ENCODE measurements at regions not wholly inside any gene's neighbourhood (a gene's known extent, or its start where the extent isn't known, plus 50 kb on each side); places are given as distances from the start of the nearest gene placed in this dataset.
"Not testable (repeated sequence)": the region's sequence is repeated elsewhere in the genome, so short reads cannot be mapped to it uniquely, and the experiment has no call there.

GRCh38 chr10:9023206-9023605 lies 968.7 kb downstream of the GATA3 start:
- Mint-ChIP-seq H3K4me3 (no peak overlapping the region), H3K36me3 (ENCODE audit: low read depth) (peaks cover 6% of the 10 kb centered on the region), H3K27ac (peak overlapping the region; percentile 93), H3K27me3 (no peaks in the 10 kb centered on the region), H3K9me3 (no peaks in the 10 kb centered on the region), H3K4me1 (ENCODE audit: low read depth) (peaks cover 86% of the 10 kb centered on the region)

- peaks cover 85% of the 10 kb centered on the region for H3K4me1 Mint-ChIP-seq (ENCODE audit: low read depth)
Observed at GRCh38 chr10:9024210-9024609, 969.7 kb downstream of the GATA3 start.

GRCh38 chr10:9028231-9028630 lies 973.7 kb downstream of the GATA3 start:
- Mint-ChIP-seq H3K4me3 (no peak overlapping the region), H3K27me3 (no peaks in the 10 kb centered on the region), H3K36me3 (ENCODE audit: low read depth) (peaks cover 12% of the 10 kb centered on the region), H3K27ac (peak overlapping the region; percentile 92), H3K4me1 (ENCODE audit: low read depth) (peaks cover 92% of the 10 kb centered on the region), H3K9me3 (peaks cover 4% of the 10 kb centered on the region)

More at GRCh38 chr10:9024210-9024609, 969.7 kb downstream of the GATA3 start:
- Mint-ChIP-seq H3K36me3 (ENCODE audit: low read depth) (peaks cover 3% of the 10 kb centered on the region), H3K27me3 (no peaks in the 10 kb centered on the region), H3K4me3 (peak overlapping the region; percentile 40), H3K9me3 (no peaks in the 10 kb centered on the region), H3K27ac (peak overlapping the region; percentile 93)

DNA sequence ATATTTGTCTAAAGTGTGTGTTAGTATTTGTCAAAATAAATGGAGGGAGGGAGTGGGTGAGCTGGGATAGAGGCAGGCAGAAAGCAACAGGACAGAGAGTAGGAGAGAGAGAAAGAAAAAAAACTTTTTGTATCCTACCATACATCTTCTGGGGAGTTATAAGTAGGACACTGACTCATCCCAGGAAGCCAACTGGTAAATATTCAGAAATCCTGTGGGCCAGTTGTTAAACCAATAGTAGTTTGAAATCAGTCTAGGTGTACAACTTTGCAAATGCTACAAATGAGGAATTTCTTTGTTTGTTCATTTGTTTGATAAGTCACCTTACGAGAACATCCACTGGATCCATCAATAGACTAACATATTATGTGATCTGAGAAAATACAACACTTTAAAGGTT lies 980.9 kb downstream of the GATA3 start:
- Mint-ChIP-seq H3K4me3 (no peak overlapping the region), H3K9me3 (peaks cover 18% of the 10 kb centered on the region), H3K27me3 (no peaks in the 10 kb centered on the region), H3K4me1 (ENCODE audit: low read depth) (peaks cover 46% of the 10 kb centered on the region), H3K27ac (no peak overlapping the region), H3K36me3 (ENCODE audit: low read depth) (peaks cover 20% of the 10 kb centered on the region)

- Mint-ChIP-seq H3K36me3 (ENCODE audit: low read depth) (peaks cover 18% of the 10 kb centered on the region), H3K4me1 (ENCODE audit: low read depth) (peaks cover 32% of the 10 kb centered on the region), H3K27ac (no peak overlapping the region), H3K27me3 (no peaks in the 10 kb centered on the region), H3K4me3 (no peak overlapping the region), H3K9me3 (peaks cover 16% of the 10 kb centered on the region)
Observed at GRCh38 chr10:9036711-9037204, 982.3 kb downstream of the GATA3 start.

- H3K27me3 Mint-ChIP-seq: peaks cover 3% of the 10 kb centered on the region
- H3K27ac Mint-ChIP-seq: no peak overlapping the region
- no peak overlapping the region for H3K4me3 Mint-ChIP-seq
- H3K4me1 Mint-ChIP-seq (ENCODE audit: low read depth): peaks cover 19% of the 10 kb centered on the region
- H3K9me3 Mint-ChIP-seq: peaks cover 14% of the 10 kb centered on the region
- peaks cover 11% of the 10 kb centered on the region for H3K36me3 Mint-ChIP-seq (ENCODE audit: low read depth)
Observed at GRCh38 chr10:9038146-9038714, 983.7 kb downstream of the GATA3 start.

DNA sequence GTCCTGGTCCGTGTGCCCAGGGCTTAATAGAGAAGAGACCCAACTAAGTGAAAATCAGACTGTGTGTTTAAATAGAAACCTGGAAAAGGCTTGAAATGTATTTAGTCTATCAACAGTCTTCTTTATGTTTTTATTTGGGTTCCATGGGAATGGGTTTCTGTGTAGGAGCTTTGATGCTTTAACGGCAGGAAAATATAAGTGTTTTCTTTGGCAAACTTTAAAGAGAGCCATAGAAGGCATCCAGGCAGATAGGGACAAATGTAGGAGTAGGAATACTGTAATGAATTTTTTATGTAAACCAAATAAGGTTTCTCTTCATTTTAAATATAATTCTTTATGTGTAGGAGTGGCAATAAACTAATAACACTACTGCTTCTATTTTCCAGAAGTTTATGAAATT lies 989.0 kb downstream of the GATA3 start:
- peaks cover 7% of the 10 kb centered on the region for H3K9me3 Mint-ChIP-seq

GRCh38 chr10:9045311-9045710 lies 990.8 kb downstream of the GATA3 start:
- Mint-ChIP-seq H3K4me3 (no peak overlapping the region), H3K27me3 (peaks cover 3% of the 10 kb centered on the region), H3K9me3 (peaks cover 18% of the 10 kb centered on the region)

More for the DNA sequence above, 989.0 kb downstream of the GATA3 start:
- Mint-ChIP-seq H3K27me3 (peaks cover 3% of the 10 kb centered on the region), H3K36me3 (ENCODE audit: low read depth) (peaks cover 9% of the 10 kb centered on the region), H3K4me1 (ENCODE audit: low read depth) (peaks cover 2% of the 10 kb centered on the region), H3K4me3 (no peak overlapping the region), H3K27ac (no peak overlapping the region)

GRCh38 chr10:9051328-9051974 lies 997.0 kb downstream of the GATA3 start:
- Mint-ChIP-seq H3K9me3 (peaks cover 20% of the 10 kb centered on the region), H3K4me3 (no peak overlapping the region), H3K27ac (peak overlapping the region; percentile 39), H3K36me3 (ENCODE audit: low read depth) (peaks cover 6% of the 10 kb centered on the region), H3K4me1 (ENCODE audit: low read depth) (peaks cover 39% of the 10 kb centered on the region), H3K27me3 (no peaks in the 10 kb centered on the region)

More at GRCh38 chr10:9045311-9045710, 990.8 kb downstream of the GATA3 start:
- Mint-ChIP-seq H3K27ac (no peak overlapping the region), H3K36me3 (ENCODE audit: low read depth) (peaks cover 9% of the 10 kb centered on the region), H3K4me1 (ENCODE audit: low read depth) (peaks cover 7% of the 10 kb centered on the region)

DNA sequence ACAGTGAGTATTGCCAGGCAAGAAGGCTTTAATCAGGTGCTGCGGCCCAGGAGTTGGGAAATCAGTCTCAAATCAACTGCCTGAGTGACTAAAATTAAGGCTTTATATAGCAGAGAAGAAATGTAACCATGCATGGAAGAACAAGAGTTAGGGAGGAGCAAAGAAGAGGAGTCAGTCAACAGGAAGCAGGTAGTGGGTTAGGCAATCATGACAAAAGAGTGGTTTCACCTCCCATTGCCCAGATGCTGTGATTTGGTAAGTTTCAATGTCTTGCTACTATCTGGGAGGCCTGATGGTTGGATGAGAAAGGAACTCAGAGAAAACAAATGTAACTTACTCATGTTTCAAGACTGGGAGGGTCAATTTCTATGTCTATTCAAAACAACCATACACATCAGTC lies 998.3 kb downstream of the GATA3 start:
- peaks cover 24% of the 10 kb centered on the region for H3K9me3 Mint-ChIP-seq
- no peaks in the 10 kb centered on the region for H3K27me3 Mint-ChIP-seq
- H3K4me1 Mint-ChIP-seq (ENCODE audit: low read depth): peaks cover 39% of the 10 kb centered on the region
- no peak overlapping the region for H3K27ac Mint-ChIP-seq
- H3K4me3 Mint-ChIP-seq: no peak overlapping the region
- peaks cover 12% of the 10 kb centered on the region for H3K36me3 Mint-ChIP-seq (ENCODE audit: low read depth)

GRCh38 chr10:9056521-9056920 lies 1002.0 kb downstream of the GATA3 start:
- peaks cover 13% of the 10 kb centered on the region for H3K9me3 Mint-ChIP-seq
- no peak overlapping the region for H3K4me3 Mint-ChIP-seq
- no peaks in the 10 kb centered on the region for H3K27me3 Mint-ChIP-seq
- H3K36me3 Mint-ChIP-seq (ENCODE audit: low read depth): peaks cover 12% of the 10 kb centered on the region
- no peak overlapping the region for H3K27ac Mint-ChIP-seq
- peaks cover 37% of the 10 kb centered on the region for H3K4me1 Mint-ChIP-seq (ENCODE audit: low read depth)

GRCh38 chr10:9057293-9057692 lies 1002.8 kb downstream of the GATA3 start:
- H3K9me3 Mint-ChIP-seq: peaks cover 13% of the 10 kb centered on the region
- peaks cover 32% of the 10 kb centered on the region for H3K4me1 Mint-ChIP-seq (ENCODE audit: low read depth)
- not testable (repeated sequence) for H3K4me3 Mint-ChIP-seq, H3K27ac Mint-ChIP-seq, H3K27me3 Mint-ChIP-seq
- peaks cover 12% of the 10 kb centered on the region for H3K36me3 Mint-ChIP-seq (ENCODE audit: low read depth)

DNA sequence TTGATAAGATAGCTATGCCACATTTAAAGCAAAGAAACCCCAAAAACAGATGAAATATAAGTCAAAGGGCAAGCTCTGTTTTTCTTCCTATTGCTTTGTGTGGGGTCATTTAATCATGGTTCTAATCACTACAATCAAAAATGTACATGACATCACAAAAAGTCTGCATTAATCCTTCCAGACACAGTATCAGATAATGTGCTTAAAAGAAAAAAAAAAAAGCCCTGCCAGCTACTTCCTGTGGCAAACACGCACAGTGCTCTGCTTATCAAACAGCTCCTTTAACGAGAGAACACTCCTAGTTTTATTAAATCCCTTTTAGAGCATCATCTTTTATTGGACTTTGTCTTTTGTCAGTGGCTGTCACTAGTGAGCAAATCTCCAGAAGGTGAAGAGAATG lies 1005.8 kb downstream of the GATA3 start:
- peak overlapping the region; percentile 26 for H3K4me3 Mint-ChIP-seq
- H3K27me3 Mint-ChIP-seq: no peaks in the 10 kb centered on the region
- peaks cover 7% of the 10 kb centered on the region for H3K36me3 Mint-ChIP-seq (ENCODE audit: low read depth)
- H3K9me3 Mint-ChIP-seq: peaks cover 4% of the 10 kb centered on the region
- peaks cover 22% of the 10 kb centered on the region for H3K4me1 Mint-ChIP-seq (ENCODE audit: low read depth)
- H3K27ac Mint-ChIP-seq: peak overlapping the region; percentile 72

- Mint-ChIP-seq H3K27ac (no peak overlapping the region), H3K4me1 (ENCODE audit: low read depth) (peaks cover 19% of the 10 kb centered on the region), H3K4me3 (no peak overlapping the region), H3K36me3 (ENCODE audit: low read depth) (peaks cover 7% of the 10 kb centered on the region), H3K9me3 (peaks cover 10% of the 10 kb centered on the region), H3K27me3 (no peaks in the 10 kb centered on the region)
Observed at GRCh38 chr10:9061871-9062270, 1007.4 kb downstream of the GATA3 start.

- no peaks in the 10 kb centered on the region for H3K36me3 Mint-ChIP-seq (ENCODE audit: low read depth)
- no peak overlapping the region for H3K4me3 Mint-ChIP-seq
- H3K9me3 Mint-ChIP-seq: peaks cover 14% of the 10 kb centered on the region
- peaks cover 16% of the 10 kb centered on the region for H3K4me1 Mint-ChIP-seq (ENCODE audit: low read depth)
- no peaks in the 10 kb centered on the region for H3K27me3 Mint-ChIP-seq
- no peak overlapping the region for H3K27ac Mint-ChIP-seq
Observed at GRCh38 chr10:9066152-9066551, 1011.7 kb downstream of the GATA3 start.

Data from stimulated activated naive CD8-positive, alpha-beta T cell treated with anti-CD3 and anti-CD28 coated beads, Interleukin-15, Interleukin-2, amounts not matched to agents 100 ng/mL and 50 ng/mL, for 24 hours (primary cell).